ENCODE measurements at regions not wholly inside any gene's neighbourhood (a gene's known extent, or its start where the extent isn't known, plus 50 kb on each side); places are given as distances from the start of the nearest gene placed in this dataset.

DNA sequence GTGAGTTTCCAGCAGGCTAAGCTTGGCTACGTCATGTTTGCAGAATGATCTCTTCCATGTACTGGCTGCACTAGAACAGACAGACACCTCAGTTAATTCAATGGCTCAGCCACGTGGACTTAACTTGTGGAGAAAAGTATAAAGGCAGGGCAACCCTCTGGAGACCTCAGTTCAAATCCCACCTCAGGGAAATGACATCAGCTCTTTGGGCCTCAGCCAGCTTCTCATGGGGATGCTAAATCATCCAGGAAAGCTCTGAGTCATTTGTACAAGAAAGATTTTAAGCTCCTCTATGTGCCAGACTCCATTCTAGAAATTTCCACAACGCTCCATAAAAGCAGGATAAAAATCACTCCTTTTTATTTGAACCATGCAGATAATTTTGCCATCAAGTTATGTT, 128.5 kb upstream of the SALL4 start:
- TF ChIP-seq, protein P1, sequence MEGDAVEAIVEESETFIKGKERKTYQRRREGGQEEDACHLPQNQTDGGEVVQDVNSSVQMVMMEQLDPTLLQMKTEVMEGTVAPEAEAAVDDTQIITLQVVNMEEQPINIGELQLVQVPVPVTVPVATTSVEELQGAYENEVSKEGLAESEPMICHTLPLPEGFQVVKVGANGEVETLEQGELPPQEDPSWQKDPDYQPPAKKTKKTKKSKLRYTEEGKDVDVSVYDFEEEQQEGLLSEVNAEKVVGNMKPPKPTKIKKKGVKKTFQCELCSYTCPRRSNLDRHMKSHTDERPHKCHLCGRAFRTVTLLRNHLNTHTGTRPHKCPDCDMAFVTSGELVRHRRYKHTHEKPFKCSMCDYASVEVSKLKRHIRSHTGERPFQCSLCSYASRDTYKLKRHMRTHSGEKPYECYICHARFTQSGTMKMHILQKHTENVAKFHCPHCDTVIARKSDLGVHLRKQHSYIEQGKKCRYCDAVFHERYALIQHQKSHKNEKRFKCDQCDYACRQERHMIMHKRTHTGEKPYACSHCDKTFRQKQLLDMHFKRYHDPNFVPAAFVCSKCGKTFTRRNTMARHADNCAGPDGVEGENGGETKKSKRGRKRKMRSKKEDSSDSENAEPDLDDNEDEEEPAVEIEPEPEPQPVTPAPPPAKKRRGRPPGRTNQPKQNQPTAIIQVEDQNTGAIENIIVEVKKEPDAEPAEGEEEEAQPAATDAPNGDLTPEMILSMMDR (conservative IDR thresholded peaks at IDR 0.05) = no peak
- no peak for TF ChIP-seq ZFX (IDR thresholded peaks at IDR 0.05)

Measured in C4-2B (cell line).